ENCODE measurements at regions not wholly inside any gene's neighbourhood (a gene's known extent, or its start where the extent isn't known, plus 50 kb on each side); places are given as distances from the start of the nearest gene placed in this dataset.

- TF ChIP-seq EZH2 (IDR thresholded peaks at IDR 0.05) (no peak), POLR2AphosphoS5 (IDR thresholded peaks at IDR 0.05; ENCODE audit: borderline replicate concordance, low read depth, low read length) (no peak)
These were observed 426.7 kb downstream of the RWDD3 start for GRCh38 chr1:95660736-95661135.

All from SK-N-MC (cell line).